Activated T-cell treated with anti-CD3 and anti-CD28 coated beads for 24 hours (primary cell): ENCODE measurements at regions not wholly inside any gene's neighbourhood (a gene's known extent, or its start where the extent isn't known, plus 50 kb on each side); places are given as distances from the start of the nearest gene placed in this dataset.

Experiments used
- DNase-seq: peaks from one replicate; pipeline ENCODE4 v3.0.0-alpha.2; 2020; ENCODE audit warnings: low read depth

DNA sequence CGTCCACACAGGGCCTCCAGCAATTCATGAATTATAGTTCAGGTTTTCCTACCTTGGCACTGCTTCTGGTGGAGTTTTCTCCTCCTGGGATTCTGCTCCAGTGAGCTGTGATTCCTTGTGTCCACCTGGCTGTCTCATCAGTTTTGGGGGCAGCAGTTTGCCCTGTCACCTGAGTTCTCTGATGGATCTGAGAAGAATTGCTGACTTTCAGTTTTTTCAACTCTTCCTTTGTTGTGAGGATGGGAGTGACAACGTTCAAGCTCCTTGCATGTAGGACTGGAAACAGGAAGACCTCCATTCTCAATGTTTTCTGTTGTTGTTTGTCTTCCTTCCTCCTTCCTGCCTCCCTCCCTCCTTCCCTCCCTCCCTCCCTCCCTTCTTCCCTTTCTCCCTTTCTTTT, 359.0 kb downstream of the TSN start:
- no peak for DNase-seq

DNA sequence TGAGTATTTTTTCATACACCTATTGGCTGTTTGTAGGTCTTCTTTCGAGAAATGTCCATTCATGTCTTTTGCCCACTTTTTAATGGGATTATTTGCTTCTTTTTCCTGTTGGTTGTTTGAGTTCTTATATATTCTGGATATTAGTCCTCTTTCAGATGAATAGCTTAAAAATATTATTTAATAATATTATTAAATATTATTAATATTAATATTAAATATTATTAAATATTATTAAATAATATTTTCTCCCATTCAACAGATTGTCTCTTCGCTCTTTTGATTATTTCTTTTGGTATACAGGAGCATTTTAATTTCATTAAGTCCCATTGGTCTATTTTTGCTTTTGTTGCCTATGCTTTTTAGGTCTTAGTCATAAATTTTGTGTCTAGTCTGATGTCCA, 361.9 kb downstream of the TSN start:
- DNase-seq, result no peak

DNA sequence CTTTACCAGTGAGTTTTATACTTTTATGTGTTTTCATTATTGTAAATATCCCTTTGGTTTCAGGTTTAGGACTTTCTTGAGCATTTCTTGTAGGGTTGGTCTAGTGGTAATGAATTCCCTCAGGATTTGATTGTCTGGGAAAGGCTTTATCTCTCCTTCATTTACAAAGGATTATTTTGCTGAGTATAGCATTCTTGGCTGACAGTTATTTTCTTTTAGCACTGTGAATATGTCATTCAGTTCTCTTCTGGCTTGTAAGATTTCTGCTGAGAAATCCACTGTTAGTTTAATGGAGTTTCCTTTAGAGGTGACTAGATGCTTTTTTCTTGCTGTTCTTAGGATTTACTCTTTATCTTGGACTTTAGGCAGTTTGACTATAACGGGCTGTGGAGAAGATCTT, 373.9 kb downstream of the TSN start:
- DNase-seq, result no peak

DNA sequence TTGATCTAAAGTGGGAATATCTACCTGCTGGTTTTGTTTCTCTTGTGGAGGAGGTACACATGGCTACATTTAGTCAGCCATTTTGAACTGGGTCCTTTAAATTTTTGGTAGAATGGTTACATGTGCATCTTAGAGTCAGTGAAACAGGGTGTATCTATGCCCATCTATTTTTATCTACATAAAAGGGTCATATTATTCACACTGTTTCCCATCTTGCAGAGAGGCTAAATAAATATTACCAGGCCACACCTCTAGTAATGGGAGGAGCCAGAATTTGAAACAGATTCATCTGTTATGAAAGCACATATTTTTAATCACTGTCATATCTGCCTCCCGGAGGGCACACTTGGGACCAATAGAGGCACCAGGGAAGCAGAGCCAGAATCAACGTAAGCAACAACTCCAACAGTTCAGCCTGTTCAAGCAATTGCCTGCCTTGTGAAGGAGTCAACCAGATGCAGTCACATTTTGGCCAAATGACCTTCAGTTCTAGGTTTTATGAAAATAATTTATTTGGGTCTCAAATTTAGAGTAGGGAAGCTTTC, 376.8 kb downstream of the TSN start:
- DNase-seq, result no peak

DNA sequence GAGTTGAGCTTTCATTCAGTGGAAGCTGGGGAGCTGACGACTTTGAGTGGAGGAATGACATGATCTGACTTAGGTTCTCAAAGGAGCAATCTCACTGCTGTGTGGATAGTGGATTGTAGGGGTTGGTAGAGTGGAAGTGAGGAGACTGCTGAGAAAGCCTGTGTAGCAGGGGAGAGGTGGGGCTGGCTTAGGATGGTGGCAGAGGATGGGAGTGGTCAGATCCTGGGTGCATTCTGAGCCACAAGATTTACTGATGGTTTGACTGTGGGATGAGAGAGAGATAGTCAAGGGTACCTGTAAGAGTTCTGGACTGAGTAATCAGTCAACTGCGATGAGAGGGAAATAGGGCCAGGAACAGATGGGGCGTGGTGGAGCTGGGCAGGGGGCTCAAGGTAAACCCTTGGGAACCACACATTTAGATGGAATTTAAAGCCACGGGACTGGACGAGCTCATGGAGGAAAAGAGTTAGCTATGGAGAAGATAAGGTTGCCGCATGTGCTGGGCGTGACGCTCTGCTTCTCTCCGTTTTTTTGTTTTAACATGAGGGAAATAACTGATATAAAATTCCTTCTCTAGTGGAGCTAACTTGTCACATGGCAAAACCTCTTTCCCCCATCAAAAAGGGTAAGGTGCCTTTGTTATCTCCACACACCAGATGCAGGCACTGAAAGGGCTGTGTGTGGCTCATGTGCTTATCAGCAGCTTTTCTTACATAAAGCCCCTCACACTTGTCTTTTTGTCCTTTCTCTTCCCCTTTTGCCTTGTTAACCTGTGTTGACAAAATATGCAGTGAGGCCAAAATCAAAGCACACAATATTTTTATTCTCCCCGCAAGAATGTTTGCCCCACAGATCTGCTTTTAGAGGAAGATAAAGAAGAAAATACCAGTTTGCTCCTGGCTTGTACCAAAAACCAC, 379.8 kb downstream of the TSN start:
- DNase-seq, result no peak

DNA sequence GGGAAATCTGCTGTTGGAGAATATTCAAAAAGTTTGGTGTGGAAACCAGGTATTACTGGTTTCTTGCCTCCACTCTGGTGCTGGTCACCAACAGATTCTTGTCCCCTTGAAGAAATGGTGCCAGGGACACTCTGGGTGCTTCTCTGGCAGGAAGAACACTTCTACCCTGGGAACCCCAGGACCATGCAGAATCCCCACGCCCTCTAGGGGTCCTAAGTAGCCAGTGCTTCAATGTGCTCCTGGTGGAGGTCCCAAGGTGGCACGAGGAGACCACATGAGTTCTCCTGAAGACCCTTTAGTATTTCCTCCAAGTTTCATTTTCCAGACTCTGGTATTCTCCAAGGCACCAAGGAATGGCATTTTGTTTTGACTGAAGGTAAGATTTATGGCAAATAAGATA, 380.6 kb downstream of the TSN start:
- DNase-seq, result no peak

DNA sequence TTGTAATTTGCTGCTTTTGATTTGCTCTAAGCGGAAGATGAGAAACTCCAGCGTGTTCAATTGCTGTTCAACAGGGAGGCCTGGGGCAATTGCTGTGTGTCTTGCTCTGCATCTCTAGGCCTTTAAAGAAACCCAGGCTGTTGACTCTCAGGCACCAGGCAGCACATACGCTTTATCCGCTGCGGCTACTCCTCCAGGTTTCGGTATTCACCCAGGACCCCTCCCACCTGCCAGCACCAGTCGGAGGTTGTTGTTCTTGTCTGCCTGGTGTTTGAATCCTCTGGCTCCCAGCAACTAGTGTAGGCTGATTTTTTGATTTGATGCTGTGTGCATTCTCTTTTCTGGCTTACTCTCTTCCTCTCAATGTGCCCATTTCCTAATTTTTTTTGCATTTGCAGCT, 383.1 kb downstream of the TSN start:
- no peak for DNase-seq

DNA sequence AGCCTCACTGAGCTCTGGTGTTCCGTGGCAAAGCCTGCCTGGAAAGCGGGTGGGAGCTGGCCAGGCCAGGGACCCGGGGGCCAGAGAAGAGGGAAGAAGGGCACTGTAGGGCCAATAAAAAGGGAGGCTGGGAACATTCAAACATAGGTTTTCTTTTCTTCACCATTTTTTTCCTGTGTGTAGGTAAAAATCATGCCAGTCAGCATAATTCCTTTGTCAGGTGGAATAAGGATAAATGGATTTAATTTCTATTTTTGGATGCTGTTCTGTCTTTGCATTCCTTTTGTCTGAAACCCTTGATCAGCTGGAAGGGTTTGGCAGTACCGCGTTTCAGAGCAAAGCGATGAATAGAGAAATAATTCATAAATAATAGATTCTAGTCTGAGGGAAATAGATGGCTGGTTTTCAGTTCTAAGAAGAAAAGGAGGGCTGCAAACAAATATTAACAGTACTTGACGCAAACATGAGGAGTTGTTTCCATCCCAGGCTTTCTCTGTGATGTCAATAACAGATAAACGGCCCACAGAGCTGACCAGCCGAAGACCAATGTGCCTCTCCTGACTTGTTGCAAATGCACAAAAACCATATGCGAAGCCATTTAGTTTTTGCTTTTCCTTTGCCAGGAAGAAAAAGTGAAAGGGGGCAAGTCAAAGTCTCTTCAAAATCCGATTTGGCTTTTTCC, 384.4 kb downstream of the TSN start:
- no peak for DNase-seq

DNA sequence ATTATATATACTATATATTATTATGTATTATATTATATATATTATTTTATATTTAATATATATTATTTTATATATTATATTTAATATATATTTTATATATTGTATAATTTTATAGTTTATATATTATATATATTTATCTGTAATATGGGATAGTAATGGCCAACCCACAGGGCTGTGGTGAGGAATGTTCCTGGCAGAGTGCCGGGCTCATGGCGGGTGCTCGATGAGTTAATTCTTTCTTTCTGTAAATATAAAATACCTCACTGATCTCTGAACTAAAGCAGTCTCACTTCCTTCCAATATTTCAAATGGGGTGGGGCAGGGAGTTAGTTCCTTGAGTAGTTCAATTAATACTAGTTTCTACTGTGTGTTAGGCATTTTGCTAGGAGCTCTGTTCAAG, 389.4 kb downstream of the TSN start:
- DNase-seq, result no peak

DNA sequence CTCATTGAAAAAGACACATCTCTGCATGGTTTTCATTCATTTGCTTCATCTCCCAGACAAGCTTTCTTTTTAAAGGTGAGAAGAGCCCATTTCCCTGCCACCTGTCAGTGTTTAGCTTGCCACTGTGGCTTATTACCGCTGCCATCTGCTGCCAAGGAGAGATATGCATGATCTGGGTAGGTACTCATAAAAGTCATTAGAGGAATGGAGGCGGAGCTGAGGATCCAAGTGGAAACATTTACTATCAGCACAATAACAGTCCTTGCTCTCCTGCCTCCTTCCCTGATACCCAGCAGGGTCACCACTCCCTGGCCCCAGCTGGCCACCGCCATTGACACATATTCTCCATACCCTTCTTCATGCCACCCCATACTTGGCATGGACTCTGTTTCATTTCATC, 390.4 kb downstream of the TSN start:
- no peak for DNase-seq

DNA sequence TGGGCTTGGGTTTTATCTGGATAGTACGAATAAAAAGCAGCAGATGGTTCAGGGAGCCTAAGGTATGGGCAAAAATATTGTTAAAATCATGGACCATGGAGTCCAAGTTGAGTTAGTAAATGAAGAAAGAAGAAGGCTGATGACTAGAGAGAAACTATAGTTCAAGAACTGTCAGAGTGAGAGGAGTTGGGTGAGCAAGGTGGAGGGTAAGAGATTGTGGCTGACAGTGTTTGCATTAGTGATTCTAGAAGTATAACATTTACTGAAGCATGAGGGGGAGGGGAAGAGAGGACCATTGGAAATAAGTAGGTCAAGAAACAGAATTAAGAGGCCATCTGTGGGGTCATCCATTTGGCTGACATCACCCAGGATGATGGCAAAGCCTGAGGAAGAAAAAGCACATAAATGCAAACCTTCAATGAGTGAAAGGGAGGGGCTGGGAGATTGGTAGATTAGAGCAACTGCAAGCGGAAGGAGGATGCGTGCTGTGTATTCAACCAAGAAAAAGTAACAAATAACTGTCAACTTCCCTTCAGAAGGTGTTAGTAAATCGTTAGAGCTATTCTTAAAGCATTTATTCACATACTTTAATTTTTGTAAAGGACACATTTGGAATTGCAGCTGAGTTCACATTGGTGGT, 392.8 kb downstream of the TSN start:
- no peak for DNase-seq

DNA sequence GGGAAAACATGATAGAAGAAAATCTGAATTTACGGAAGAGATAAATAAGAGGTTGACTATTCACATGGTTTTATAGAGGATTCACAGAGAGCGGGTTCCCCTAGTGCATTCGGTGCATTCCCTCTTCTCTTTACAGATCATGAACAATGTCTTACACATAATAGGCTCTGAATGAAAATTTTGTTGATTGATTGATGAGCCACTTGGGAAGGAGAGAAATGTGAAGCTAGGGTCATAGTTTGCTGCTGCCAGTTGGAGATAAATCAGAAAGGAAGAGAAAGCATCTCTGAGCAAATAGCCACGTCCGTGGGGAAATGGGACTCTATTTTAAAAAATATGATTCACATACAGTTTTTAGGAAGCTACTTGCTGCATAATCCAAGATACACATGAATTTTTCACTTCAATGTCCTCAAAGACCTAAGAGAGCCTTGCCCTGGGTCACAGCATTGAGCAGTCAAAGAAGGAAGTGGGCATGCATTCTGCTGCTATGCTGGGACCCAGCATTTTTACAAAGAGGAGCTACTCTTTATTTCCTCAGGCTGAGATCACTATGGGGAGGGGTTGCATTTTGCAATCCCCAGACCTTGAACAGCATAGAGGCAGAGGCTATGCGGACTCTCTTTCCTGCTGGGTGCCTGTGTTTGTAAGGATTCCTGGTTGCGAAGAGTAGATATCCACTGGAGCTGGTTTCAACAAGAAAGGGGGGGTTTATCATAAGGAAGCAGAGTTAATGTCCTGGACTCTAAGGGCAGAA, 395.3 kb downstream of the TSN start:
- DNase-seq, result no peak

DNA sequence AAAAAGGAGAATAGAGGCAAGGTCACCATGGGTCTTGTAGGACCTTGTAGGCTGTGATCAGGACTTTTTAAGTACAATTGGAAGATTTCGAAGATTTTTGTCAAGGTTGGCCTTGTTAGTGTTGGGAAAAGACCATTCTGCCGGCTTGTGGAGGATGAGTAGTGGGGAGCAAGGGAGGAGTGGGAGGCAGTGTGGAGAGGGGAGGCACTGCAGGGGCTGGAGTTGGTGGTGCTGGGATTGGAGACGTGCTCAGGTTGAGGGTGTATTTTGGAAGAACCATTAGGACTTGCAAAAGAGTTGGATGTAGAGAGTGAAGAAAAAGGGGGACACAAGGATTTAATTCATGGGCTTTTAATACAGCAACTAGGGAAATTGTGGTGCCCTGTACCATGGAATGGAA, 397.1 kb downstream of the TSN start:
- no peak for DNase-seq

DNA sequence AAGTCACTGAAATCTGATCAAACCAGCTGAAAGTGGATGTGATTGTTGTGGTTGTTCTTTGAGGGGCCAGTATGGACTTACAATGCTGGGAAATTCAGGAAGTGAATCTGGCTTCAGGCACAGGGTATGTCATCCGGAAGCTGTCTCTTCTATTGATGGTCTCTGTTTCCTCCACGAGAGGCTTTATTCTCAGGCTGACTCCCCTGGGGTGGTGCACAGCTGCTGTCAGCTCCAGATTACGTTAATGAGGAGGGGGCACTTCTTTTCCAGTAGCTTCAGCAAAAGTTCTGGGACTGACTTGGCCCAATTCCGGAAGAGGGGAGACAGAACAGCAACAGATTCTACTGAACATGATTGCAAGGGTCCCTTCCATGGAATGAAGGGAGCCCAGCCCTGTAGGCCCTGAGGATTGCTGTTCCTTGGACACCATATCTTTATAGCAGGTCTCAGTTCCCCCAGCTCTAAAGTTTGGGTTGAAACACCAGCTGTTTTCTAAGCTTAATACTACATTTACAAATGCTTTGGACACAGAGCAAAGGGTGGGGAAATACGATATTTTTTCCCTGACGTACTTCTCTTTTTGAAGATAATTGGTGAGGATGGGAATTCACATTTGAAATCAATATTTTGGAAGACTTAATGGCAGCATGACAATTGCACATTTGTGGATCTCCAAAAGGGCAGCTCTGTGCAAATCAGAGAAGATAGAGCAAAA, 400.9 kb downstream of the TSN start:
- DNase-seq, result no peak

DNA sequence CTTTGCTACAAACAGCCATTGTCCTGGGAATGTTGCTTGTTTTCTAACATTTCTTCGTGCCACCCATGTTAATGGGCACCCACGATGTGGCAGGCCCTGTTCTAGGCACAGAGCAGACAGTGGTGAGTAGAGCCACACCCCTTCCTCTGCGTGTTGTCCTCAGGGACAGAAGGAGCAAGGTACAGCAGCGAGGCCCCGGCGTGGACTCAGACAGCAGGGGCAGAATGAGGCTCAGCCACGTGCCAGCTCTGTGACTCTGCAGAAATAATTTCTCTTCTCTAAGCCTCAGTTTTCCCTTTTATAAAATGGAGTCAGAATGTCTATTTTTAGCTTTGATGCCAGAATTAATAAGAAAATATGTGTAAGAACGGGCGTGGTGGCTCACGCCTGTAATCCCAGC, 401.7 kb downstream of the TSN start:
- DNase-seq, result no peak

DNA sequence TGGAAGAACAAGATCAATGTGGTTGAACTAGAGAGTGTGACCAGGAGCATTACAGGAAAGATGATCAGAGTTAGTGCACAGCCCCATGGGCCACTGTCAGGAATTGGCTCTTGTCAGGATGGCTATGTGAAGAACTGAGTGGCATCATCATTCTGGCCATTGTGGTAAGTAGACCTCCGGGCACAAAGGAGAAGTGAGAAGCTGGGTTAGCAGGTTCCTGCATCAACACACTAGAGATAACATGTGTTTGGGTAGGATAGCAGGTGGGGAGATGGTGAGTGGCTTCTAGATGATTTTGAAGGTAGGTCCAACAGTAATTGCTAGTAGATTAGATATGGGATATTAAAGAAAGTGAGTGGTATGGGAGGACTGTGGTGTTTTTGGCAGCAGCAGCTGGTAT, 408.2 kb downstream of the TSN start:
- DNase-seq, result no peak

DNA sequence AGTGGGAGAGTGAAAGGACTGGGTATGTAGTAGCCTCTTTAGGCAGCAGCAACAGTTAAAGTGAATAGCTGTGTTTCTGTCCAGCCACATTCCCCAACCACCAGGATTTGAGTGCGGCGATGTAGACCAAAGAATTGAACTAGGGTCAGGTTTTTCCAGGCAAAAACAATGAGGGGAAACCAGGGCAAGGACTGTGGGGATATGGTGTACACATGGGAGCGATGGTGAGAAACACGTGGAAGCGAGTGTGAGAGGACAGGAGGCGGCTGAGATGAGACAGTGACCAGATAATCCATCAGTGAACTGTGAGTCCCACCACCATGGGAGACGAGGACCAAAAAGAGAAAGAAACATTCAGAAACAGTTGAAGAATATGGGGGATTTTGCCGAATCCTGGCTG, 409.5 kb downstream of the TSN start:
- DNase-seq, result no peak

DNA sequence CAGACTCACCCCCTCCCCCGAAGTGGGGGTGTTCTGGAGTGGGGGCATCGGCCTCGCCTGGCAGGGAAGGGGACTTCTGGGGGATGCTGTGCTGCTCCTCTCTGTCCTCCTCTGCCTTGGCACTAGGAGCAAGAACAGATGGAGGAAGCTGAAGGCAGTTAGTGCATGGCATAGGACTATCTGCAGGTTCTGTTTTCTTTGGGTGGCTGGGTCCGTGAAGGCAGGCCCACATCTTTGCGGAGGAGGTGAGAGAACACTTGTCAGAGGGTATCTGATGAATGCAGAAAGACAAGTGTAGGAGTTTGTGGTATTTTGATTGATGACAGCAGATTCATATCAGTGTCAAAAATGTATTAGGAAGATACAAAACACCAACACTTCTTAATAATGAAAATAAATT, 411.4 kb downstream of the TSN start:
- DNase-seq, result no peak

DNA sequence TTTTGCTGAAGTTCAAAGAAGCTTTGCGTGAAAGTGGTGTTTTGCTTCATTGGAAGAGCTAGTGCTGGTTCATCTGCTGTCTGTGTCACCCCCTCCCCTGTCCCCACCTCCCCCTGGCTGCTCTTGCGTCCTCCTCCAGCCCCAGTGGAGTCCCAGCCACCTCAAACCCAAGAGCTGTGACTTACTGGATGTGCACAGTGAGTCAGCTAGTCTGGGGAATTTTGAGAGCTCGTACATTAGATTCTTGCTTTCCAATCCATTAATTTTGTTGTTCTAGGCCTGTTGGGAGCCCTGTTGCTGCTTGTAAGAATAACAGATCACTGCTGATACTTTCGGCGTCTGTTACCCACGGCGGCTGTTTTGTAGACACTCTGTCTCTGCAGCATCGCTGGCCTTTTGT, 412.1 kb downstream of the TSN start:
- DNase-seq, result no peak

DNA sequence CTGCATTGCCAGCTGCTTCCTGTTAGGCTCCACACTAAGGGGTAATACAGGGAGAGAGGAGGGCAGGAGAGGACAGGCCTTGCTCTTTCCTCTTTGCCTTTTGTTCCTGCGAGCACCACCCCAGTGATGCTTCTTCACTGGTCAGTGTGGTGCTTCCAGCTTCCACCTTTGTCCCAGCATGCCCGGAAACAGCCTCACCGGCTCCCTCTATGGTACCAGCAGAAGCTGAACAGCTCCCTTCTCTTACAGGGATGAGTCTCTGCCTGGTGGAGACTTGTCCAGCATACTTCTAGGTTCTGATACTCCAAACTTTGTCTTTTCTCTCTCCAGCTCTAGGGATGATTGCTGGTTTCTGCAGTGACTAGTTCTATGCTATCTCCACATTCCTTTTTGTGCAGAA, 413.3 kb downstream of the TSN start:
- no peak for DNase-seq

DNA sequence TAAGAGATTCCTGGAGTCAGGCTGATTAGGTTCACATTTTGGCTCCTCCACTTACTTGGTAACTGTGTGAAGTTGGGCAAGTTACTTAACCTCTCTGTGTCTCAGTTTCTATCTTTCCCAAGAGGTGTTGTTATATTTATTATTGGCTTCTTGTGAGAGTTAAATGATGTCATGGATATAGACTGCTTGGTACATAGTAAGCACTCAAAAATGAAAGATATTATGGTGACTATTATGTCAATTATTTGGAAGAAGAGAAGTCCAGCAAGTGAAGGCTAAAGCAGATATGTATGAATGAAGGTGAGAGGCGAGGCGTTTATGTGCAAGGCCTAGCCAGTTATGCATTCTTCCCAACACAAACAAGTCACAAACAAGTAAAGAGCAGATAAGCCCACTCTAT, 417.4 kb downstream of the TSN start:
- no peak for DNase-seq

DNA sequence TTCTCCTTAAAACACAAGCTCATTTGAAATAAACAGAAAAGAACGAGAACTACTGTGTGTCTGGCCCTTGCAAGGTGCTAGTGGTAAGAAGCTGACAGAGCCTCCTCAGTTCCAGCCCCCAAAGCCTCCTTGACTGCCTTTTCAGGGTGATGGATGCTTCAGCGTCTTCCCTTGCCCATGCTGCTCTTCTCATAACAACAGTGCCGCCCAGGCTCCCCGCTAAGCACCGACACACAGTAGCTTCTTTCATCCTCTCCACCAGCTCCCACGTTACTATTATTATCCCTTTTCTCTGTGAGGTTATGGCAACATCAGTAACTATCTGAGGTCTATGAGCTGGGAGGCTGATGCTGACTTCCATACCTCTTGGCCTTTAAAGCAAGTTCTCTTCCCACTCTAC, 418.6 kb downstream of the TSN start:
- DNase-seq, result no peak
